GM18951 (cell line): ENCODE measurements at regions not wholly inside any gene's neighbourhood (a gene's known extent, or its start where the extent isn't known, plus 50 kb on each side); places are given as distances from the start of the nearest gene placed in this dataset.

Experiments
- POLR2A ChIP-seq: IDR thresholded peaks from 4 replicates; pipeline ENCODE4 v1.6.1; 2011; ENCODE audit warnings: mild to moderate bottlenecking; ENCODE audit not compliant: insufficient read length, insufficient read depth; ENCODE audit errors: extremely low read depth
- in situ Hi-C: fragments of 300-500 bp; cut with MboI; formaldehyde crosslinking; loops from one replicate; pipeline ENCODE4 v1.12.0; 2022; ENCODE audit warnings: low sequenced_read_pairs, mixed read lengths, inconsistent platforms; ENCODE audit not compliant: unreplicated experiment

DNA sequence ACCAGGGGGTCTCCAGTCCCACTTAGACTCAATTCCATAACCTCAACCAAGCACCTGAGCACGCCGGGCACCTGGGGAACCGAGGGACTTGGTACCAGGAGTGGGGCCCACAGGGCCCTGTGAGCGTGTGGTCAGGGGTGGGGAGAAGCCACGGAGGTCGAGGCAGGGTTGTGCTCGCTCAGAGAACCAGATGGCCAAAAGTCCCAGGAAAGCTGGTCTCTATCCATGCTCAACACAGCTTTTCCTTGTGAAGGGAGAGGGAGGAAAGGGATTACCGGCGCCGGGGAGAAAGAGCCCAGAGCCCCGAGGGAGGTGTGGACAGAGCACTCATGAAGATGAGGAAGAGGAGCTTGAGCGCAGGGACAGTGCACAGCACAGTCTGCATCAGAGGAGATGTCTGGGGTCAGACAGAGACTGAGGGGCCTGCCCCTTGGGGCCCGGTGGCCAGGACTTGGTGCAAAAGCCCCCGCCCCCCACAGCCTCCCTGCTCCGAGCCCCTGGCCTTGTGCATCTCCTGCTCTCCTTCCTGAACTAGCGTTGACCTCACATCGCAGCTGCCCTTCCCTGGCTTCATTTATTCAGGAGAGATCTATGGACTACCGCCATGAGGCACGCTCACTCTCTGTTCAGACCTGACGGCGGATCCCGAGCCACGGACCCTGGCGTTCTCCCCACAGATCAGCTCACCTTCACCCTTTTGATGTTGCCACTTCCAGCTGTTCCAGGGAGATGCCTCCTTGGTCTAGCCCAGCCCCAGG lies 355.4 kb upstream of the TNRC6C start:
- in situ Hi-C loops = no loop called here
- TF ChIP-seq POLR2A = no peak

DNA sequence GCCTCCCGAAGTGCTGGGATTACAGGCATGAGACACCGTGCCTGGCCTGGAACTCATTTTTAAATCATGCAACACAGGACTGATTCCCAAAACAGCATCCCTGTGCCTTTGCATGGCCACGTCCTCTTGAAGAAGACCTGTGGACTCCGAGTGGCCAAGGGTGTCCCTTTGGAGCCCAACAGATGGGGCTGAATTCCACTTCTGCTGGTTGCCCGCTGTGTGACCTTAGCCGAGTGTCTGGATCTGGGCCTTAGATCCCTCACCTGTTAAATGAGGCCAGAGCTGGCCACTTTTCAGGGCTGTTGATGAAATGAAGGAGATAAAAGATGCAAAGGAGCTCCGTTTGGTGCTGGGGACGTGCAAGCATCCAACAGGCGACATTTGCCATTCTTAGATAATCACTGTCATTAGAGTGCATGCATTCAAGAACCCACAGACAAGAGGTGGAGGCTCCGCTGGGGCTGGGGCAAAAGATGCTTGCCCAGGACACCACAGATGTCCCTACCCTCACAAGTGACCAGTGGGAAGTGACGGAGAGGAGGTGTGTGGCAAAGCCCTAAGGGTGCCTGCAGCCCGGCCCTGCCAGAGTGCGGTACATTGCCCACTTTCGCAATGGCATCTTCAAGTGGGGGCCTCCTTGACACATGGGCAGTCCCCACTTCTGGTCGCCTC lies 354.1 kb upstream of the TNRC6C start:
- TF ChIP-seq POLR2A = no peak
- in situ Hi-C loops = no loop called here

DNA sequence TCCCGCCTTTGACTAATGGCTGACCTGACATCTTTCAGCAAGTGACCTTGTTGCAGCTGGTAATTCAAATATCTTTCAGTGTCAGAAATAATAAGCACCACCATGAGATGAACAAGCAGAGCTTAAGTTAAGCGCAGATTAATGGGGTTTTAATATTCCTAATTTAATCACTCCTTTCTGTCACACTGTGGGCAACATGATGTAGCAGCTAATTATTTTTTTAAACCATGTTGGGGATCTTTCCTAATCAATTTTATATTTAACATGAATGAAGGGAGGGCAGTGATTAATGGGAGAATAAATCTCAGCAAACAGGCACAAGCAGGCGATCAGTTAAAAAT lies 353.6 kb upstream of the TNRC6C start:
- TF ChIP-seq POLR2A = no peak
- in situ Hi-C loops = no loop called here

DNA sequence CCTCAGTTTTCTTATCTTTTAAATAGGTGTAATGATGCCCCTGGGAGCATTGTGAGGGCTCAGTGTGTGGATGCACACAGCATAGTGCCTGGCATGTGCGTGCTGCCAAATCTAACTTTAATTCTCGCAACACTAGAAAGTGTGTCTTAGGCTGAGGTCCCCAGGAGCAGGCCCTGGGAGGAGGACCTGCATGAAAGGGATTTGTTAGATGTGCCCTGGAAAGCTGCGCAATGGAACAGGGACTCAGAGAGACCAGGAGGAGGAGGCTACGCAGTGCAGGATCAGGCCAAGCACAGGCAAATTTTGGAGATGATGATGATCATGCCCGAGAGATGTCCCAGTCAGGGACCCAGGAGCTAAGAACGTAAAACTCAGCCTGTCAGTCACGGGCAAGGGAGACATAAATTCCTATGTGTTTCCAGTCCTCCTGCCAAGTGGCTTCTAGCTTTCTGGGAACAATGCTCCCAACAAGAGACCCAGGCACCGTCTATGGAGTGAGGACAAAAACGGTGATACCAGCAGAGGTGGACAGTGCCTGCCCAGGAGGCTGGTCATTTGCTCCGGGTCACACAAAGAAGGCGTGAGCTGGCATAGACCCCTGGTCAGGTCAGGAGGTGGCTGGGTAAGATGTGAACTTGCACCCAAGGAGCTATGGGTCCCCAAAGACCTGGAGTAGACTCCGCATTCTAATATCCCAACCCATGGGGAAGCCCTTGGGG lies 352.2 kb upstream of the TNRC6C start:
- in situ Hi-C loops = no loop called here
- no peak for TF ChIP-seq POLR2A

DNA sequence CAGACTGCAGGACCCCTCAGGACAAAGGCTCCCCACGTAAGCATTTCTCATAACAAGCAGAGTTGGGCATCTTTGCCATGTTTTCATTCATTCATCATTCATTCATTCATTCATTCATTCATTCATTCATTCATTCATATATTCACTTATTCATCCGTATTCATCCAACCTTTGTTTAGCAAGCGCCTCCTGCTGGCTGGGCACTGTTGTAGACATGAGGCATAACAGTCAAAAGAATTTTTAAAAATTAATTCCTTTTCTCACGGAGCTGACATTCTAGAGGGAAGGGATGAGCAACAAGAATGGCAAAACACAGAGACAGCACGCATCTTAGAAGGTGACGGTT lies 351.7 kb upstream of the TNRC6C start:
- TF ChIP-seq POLR2A = no peak
- in situ Hi-C loops = no loop called here

DNA sequence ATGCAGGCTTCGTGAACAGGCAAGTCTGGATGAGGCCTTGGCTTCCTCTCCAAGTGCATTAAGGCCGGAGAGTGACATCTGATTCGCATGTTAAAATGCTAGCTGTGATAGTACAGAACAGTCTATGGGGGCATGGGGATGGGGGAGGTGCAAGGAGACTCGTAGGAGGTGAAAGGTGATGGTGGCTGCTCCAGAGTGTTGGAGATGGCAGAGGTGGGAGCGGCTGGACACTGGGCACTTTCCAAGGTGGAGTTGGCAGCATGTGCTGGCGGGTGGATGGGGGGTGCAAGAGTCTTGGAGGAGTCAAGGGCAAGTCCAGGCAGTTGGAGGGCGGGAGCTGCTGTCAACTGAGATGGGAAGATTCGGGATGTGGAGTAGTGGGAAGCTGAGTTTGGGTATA lies 350.9 kb upstream of the TNRC6C start:
- no peak for TF ChIP-seq POLR2A
- in situ Hi-C loops = no loop called here

DNA sequence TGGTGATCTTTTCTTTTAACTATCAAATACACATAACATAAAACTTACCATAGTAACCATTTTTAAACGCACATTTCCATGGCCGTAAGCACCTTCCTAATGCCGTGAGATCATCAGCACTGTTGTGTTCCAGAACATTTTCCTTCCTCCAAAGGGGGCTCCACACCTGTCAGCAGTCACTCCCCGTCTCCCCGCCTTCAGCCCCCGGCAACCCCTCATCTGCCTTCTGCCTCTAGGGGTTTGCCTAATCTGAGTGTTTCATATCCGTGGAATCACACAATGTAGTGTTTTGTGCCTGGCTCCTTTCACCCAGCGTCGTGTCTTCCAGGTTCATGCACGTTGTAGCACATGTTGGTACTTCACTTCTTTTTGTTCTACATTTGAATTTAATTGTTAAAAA lies 350.1 kb upstream of the TNRC6C start:
- in situ Hi-C loops = no loop called here
- no peak for TF ChIP-seq POLR2A

DNA sequence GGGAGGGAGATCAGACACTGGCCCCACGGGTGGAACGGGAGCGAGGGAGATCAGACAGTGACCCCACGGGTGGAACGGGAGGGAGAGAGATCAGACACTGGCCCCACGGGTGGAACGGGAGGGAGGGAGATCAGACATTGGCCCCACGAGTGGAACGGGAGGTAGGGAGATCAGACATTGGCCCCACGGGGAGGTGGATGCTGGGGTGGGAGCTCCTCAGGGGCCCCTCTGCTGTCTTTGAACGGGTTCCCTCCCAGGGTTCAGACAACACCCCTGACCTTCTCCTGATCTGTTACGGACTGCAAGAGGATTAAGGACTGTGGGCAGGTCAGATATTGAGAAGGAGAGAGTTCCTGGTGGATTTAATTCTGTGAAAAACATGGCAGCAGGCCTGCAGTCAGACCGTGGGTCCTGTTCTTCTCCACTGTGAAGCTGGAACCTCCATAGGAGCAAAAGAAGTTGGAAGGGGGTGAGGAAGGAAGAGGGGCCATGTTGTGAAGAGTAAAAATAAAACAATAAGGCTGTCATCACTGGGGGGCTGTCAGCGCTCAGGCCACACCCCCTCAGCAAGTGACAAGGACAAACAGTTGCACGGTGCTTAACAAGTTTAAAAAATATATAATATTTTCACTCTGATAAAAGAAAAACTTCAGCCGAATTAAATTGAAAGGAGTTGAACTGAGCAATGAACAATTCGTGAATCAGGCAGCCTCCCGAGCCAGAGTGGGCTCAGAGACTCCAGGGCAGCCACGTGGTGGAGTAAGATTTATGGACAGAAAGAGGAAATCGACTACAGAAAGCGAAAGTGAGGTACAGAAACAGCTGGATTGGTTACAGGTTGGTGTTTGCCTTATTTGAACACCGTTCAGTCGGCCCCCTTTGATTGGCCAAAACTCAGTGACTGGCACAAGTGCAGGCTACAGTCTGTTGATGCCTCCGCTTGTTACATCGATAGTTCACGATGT lies 348.7 kb upstream of the TNRC6C start:
- TF ChIP-seq POLR2A = no peak
- in situ Hi-C loops = no loop called here

DNA sequence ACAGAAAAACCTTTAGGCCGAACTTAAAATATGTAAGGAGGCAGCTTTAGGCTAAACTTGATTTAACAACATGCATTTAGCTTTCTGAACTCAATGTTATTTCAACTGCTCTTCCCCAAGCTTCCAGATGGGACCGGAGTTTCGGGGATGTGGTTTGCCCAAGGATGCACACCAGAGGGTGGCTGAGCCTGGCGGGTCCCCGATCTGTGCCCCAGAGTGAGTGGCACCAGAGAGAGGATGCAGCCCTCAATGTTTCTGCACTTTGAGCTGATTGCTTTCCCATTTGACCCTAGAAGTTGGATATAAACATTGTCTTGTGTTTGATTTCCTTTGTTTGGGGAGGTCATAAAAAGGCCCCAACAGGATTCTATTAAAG lies 348.0 kb upstream of the TNRC6C start:
- in situ Hi-C loops = no loop called here
- no peak for TF ChIP-seq POLR2A

DNA sequence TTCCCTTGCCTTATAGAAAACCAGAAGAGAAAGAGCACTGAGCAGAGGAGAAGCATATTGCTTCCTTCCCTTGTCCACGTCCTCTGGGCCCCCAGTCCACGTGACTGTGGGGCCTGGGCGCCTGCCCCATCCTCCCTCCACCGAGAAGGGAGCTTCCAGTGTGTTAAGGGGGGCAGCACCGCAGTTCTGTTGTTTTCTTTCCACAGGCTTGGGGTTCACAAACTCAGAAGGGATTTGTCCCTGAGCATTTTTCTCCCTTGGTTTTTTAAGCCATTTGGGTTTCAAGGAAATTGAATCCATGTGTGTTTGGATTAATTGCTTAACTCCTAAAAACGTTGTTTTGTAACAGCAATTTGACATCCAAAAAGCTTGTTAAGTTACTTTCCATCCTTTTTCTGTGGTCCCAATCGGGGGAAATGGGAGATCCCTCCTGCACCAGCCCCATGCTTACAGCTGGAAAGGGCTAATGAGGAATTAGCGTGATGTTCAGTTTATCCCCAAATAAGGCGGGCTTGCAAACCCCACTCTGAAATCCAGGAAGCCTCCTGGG lies 347.5 kb upstream of the TNRC6C start:
- TF ChIP-seq POLR2A = no peak
- in situ Hi-C loops = no loop called here

DNA sequence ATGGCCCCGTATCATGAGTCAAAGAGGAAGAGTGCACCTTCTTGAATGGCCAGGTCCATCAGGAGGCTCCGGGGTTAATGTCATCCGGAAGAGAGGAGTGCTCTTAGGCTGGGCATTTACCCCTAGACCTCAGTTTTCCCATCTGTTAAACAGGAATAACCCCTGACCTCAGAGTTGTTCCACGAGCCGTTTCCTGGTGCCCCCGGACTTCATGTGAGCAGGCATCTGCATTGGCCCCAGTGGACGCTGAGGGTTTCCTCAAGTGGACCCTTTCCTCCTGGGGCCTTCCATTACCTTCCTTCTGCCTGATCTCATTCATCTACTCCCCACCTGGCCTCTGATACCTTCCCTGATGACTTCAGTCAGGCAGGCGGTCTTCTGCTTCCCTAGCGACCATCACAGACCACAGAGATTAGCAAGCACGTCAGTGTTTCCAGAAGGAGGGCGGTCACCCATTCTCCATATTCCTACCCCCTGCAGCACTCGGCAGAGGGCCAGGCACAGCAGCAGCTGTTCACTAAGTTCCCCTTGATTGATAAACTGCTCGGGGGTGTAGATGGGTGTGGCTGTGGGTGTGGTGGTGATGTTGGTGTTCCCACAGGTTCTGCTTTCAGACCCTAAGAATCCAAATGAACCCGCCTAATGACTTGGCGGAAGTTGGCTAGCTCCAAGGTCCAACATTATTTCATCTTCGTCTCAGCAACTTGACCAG lies 346.6 kb upstream of the TNRC6C start:
- in situ Hi-C loops = no loop called here

DNA sequence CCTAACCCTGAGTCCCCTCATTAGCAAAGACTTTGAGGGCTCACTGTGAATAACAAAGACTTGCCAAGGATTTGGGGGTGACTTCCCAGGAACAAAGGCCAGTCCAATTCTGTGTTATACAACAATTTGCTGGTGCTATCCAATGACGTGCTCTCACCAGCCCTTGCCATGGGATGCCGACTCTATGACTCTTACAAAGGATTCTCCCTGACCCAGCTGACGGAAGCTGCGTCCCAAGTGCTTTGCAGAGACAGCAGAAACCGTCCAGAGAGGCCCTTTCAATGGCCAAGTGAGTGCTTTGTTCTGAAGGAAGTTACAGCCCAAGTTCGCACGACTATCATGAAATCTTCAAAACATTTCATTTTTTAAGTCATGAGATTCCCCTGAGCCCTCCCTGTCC lies 345.3 kb upstream of the TNRC6C start:
- TF ChIP-seq POLR2A = no peak
- in situ Hi-C loops = no loop called here

More for the DNA sequence above, 346.6 kb upstream of the TNRC6C start:
- TF ChIP-seq POLR2A = no peak
